Activated CD4-positive, alpha-beta T cell treated with anti-CD3 and anti-CD28 coated beads, Interleukin-2, amount 50 U/mL, for 16 hours (primary cell): ENCODE measurements at regions not wholly inside any gene's neighbourhood (a gene's known extent, or its start where the extent isn't known, plus 50 kb on each side); places are given as distances from the start of the nearest gene placed in this dataset.
"Not testable (repeated sequence)": the region's sequence is repeated elsewhere in the genome, so short reads cannot be mapped to it uniquely, and the experiment has no call there.

ENCODE experiments used
- DNase-seq: peaks from one replicate; pipeline ENCODE4 v3.0.0-alpha.2; 2020

GRCh38 chr13:78133511-78133910 lies 214.9 kb upstream of the EDNRB start:
- no peak for DNase-seq

GRCh38 chr13:78131811-78132210 lies 213.2 kb upstream of the EDNRB start:
- no peak for DNase-seq

GRCh38 chr13:78131346-78131745 lies 212.7 kb upstream of the EDNRB start:
- DNase-seq = no peak

DNA sequence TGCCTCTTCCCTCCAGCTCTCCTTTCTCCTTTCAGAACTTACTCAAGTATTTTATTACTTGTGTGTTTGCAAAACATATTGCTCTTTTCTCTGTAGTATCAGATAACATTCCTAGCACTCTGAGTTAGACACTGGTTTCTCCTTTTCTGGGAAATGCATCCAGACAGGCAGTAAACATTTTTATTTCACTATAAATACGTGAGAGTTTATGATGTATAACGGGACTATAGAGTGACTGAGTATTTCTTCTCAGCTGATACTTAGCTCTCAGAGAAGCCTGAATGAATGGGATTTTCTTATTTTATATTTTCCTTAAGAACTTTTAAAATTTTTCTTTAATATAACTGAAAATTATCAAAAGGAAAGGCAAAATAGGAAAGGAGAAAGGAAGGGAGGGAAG lies 211.2 kb upstream of the EDNRB start:
- DNase-seq = no peak

DNA sequence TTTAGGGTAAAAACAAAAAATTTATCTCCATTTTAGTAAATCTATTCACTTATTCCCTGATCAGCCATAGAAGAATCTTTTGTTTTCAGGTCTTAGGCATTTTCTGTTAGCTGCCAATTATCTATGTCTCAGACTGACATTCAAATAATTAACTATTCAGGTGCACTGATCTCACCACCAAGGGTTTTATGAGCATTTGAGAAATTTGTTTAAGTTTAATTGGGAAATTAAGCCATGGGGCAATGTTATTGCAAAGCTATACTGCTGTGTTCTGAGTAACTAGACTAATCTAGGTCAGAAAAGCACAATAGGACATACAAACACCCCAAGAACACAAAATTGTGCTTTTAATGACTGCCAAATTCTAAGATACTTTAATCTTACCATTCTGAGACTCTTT lies 210.7 kb upstream of the EDNRB start:
- DNase-seq = no peak

- DNase-seq = peak; percentile 55
These were observed 203.1 kb upstream of the EDNRB start for GRCh38 chr13:78121459-78122348.

GRCh38 chr13:78121001-78121400 lies 202.4 kb upstream of the EDNRB start:
- no peak for DNase-seq

- DNase-seq = not testable (repeated sequence)
These were observed 201.5 kb upstream of the EDNRB start for GRCh38 chr13:78120144-78120543.

DNA sequence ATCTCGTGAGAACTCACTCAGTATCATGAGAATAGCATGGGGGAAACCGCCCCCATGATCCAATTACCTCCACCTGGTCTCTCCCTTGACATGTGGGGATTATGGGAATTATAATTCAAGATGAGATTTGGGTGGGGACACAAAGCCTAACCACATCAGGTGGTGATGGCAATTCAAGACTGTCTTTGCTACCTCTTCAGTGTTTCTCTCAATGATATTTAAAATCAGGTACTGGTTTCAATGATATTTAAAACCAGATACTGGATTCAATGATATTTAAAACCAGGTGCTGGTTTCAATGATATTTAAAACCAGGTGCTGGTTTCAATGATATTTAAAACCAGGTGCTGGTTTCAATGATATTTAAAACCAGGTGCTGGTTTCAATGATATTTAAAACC lies 198.4 kb upstream of the EDNRB start:
- not testable (repeated sequence) for DNase-seq

GRCh38 chr13:78105656-78106055 lies 187.0 kb upstream of the EDNRB start:
- DNase-seq = no peak

DNA sequence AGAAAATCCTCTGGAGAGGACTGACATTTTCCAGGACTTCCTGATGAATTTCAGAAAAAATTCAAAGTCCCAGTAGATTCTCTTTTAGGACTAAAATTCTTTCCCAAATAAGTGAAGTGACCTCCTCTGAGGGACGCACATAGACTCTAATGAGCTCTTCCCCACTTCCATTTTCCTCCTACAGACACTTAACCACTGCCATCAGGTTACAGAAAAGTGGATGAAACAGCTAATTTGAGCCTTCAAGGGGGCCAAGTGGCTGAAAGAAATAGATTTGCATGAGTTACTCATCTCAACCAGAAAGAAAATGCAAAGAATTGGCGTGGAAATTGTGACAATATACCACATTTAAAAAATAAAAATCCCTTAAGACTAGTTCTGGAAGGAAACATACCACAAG lies 185.3 kb upstream of the EDNRB start:
- DNase-seq = no peak

DNA sequence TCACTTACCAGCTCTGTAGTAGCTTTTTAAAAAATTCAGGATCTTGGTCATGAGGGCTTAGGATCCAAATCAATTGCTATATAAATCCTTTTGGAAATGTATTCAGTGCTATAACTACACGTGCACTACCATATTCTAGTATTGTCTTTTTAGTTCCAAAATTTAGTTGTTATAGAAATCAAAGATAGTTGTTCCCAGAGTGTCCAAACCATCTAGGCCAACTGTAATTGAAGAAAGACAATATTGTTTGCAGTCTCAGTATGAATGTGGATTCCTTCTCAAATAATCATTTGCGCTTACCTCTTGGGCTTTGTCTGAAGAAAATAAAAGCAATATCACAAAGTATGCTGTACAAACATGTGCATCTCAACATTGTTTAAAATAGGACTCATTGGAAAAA lies 184.1 kb upstream of the EDNRB start:
- DNase-seq = no peak

GRCh38 chr13:78102121-78102677 lies 183.6 kb upstream of the EDNRB start:
- no peak for DNase-seq

- DNase-seq = no peak
These were observed 181.9 kb upstream of the EDNRB start for GRCh38 chr13:78100486-78100885.

DNA sequence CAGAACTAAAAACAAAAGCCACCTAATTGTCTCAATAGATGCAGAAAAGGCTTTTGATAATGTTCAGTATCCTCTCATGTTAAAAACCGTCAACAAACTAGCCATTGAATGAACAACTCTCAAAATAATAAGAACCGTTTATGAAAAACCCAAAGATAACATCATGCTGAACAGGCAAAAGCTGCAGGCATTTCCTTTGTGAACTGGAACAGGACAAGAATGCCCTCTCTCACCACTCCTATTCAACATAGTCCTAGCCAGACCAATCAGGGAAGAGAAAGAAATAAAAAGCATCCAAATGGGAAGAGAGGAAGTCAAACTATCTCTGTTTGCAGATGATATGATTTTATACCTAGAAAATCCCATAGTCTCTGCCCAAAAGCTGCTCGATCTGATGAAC lies 179.6 kb upstream of the EDNRB start:
- DNase-seq = no peak

DNA sequence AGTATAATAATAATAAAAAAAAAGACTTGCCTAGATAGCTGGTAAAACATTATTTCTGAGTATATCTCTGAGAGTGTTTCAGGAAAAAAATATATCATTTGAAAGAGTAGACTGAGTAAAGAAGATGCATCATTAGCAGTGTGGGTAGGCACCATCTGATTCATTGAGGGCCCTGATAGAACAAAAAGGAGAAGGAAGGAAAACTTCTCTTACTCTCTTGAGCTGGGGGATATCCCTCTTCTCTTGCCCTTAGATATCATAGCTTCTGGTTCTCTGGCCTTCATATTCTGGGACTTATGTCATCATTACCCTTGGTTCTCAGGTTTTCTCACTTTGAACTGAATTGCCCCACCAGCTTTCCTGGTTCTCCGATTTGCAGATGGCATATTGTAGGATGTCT lies 177.6 kb upstream of the EDNRB start:
- no peak for DNase-seq

- DNase-seq = no peak
These were observed 169.5 kb upstream of the EDNRB start for GRCh38 chr13:78087966-78088678.

- no peak for DNase-seq
These were observed 167.0 kb upstream of the EDNRB start for GRCh38 chr13:78085434-78086225.

GRCh38 chr13:78084401-78084800 lies 165.8 kb upstream of the EDNRB start:
- no peak for DNase-seq

DNA sequence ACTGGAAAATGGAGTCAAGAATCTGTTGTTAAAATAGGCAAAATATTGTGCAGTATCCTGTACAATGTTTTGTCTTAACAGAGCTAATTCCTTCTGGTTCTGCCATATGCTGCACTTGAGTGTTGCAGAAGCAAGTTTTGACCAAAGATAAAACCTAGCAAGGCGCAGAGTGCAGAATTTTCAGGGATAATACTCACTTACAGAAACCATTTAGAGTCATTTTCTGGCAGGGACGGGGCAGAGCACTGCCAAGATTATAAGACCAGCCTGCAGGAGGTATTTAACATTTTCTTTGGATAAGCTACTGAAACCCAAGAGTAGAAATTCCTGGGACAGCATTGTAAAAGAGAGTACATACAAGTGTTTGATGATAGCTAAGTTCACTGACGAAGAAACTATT lies 159.5 kb upstream of the EDNRB start:
- DNase-seq = no peak

DNA sequence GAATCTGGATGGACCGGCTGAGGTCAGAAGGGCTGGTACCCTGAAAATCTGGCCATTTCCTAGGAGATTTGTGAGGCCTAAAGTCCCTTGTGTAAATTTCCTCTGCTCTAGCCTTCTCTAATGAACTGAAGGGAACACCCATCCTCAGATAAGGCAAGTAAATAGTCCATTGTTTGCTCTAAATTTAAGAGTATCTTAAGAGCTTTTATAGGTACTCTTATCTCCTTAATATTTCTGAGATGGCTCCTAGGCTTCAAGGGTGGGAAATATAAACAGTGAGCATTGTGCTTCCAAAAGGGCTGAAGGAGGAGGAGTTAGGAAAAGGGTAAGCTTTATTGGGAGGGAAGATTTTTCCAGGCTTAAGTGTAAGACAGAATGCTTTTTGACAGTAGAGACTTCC lies 148.7 kb upstream of the EDNRB start:
- DNase-seq = no peak

- no peak for DNase-seq
These were observed 146.5 kb upstream of the EDNRB start for GRCh38 chr13:78065141-78065540.

- DNase-seq = no peak
These were observed 143.2 kb upstream of the EDNRB start for GRCh38 chr13:78061806-78062205.
